ENCODE measurements at regions not wholly inside any gene's neighbourhood (a gene's known extent, or its start where the extent isn't known, plus 50 kb on each side); places are given as distances from the start of the nearest gene placed in this dataset.

DNA sequence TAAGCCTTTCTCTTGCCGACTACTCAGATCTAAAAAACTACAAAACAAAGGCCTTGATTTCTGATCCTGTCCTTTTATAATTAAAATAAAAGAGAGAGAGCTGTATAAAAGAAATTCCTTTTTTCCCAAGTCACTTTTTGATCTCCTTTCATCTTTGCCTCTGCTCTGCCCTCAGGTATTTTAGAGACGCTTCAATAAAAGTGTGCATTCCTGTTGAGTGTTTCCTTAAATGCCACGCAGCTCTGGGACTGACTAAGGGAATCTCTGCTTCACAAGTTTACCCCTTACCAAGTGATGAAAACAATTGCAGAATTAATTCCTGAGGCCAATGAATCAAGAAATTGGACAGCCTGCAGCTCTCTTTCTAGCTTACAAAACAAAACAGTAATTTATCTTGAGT, 1109.8 kb downstream of the TMTC2 start:
- TF ChIP-seq YY1 (IDR thresholded peaks at IDR 0.05; ENCODE audit: insufficient read depth, insufficient read length) (no peak), ZNF274 (IDR thresholded peaks at IDR 0.05; ENCODE audit: low read depth, low read length) (no peak), SUZ12 (IDR thresholded peaks at IDR 0.05; ENCODE audit: extremely low read depth, insufficient read depth, insufficient read length) (no peak)
